IMR-90 (cell line): ENCODE measurements at regions not wholly inside any gene's neighbourhood (a gene's known extent, or its start where the extent isn't known, plus 50 kb on each side); places are given as distances from the start of the nearest gene placed in this dataset.

Experiments used
- ATAC-seq: fragments of 200-7000 bp; cut with Tn5 transposase; 2 replicates; pipeline ENCODE4 v1.9.1; 2020; ENCODE audit warnings: low read depth, mild to moderate bottlenecking, moderate library complexity
- BruUV-seq: library from RNA; stranded (reverse); fragments of 400-500 nt; replicated peaks from 2 replicates; lab custom pipeline; 2021; lab: Mats Ljungman, UMichigan
- CTCF ChIA-PET: fragments of 300-600 bp; formaldehyde crosslinking; extraction: SDS; loops from one replicate; lab custom pipeline; 2021; ENCODE audit warnings: antibody characterized with exemption; lab: Yijun Ruan, JAX
- POLR2A ChIA-PET: fragments of 300-600 bp; sonication (Branson Sonifier 250); formaldehyde crosslinking; loops from one replicate; lab custom pipeline; 2022; ENCODE audit warnings: antibody characterized with exemption; ENCODE audit not compliant: unreplicated experiment; lab: Charles Lee
- DNase-seq: peaks from one replicate; pipeline ENCODE4 v3.0.0; 2013
- H2AFZ ChIP-seq: replicated peaks from 2 replicates; pipeline ENCODE3; 2013; ENCODE audit warnings: low read length, mild to moderate bottlenecking; ENCODE audit not compliant: poor library complexity
- H2AK5ac ChIP-seq: 2 replicates; pipeline ENCODE4 v1.6.1; 2013; ENCODE audit warnings: low read depth, low read length, inconsistent platforms
- H2AK9ac ChIP-seq: replicated peaks from 2 replicates; pipeline ENCODE3; 2013; ENCODE audit warnings: mild to moderate bottlenecking, low read depth, low read length, moderate library complexity; ENCODE audit not compliant: poor library complexity
- H2BK120ac ChIP-seq: 2 replicates; pipeline ENCODE4 v1.6.1; 2013; ENCODE audit warnings: low read depth, low read length, inconsistent platforms
- H2BK15ac ChIP-seq: 3 replicates; pipeline ENCODE4 v1.6.1; 2013; ENCODE audit warnings: low read depth, low read length, inconsistent platforms
- H2BK20ac ChIP-seq: 2 replicates; pipeline ENCODE4 v1.6.1; 2013; ENCODE audit warnings: low read depth, mild to moderate bottlenecking, inconsistent platforms, low read length, moderate library complexity
- H2BK5ac ChIP-seq: 2 replicates; pipeline ENCODE4 v1.6.1; 2013; ENCODE audit warnings: mild to moderate bottlenecking, low read depth, low read length, inconsistent platforms; ENCODE audit not compliant: poor library complexity, severe bottlenecking
- H3K14ac ChIP-seq: replicated peaks from 2 replicates; pipeline ENCODE4 v1.6.1; 2013; ENCODE audit warnings: low read depth, low read length, inconsistent platforms
- H3K18ac ChIP-seq: 2 replicates; pipeline ENCODE4 v1.6.1; 2013; ENCODE audit warnings: low read depth, low read length, control low read depth
- H3K23ac ChIP-seq: 2 replicates; pipeline ENCODE4 v1.6.1; 2013; ENCODE audit warnings: low read depth, low read length, inconsistent platforms
- H3K27ac ChIP-seq: 2 replicates; pipeline ENCODE4 v1.5.1; 2013; ENCODE audit warnings: mild to moderate bottlenecking, control low read depth, low read length; ENCODE audit not compliant: insufficient read depth
- H3K27me3 ChIP-seq: 2 replicates; pipeline ENCODE4 v1.6.1; 2013; ENCODE audit warnings: low read length; ENCODE audit not compliant: control insufficient read depth, insufficient read depth
- H3K36me3 ChIP-seq: 2 replicates; pipeline ENCODE4 v1.6.1; 2013; ENCODE audit warnings: low read length, mixed read lengths; ENCODE audit not compliant: control insufficient read depth, insufficient read depth
- H3K4ac ChIP-seq: 2 replicates; pipeline ENCODE4 v1.6.1; 2013; ENCODE audit warnings: low read depth, low read length, inconsistent platforms
- H3K4me1 ChIP-seq: 2 replicates; pipeline ENCODE4 v1.6.1; 2013; ENCODE audit warnings: low read length, mixed read lengths; ENCODE audit not compliant: control insufficient read depth, insufficient read depth
- H3K4me2 ChIP-seq: 2 replicates; pipeline ENCODE4 v1.6.1; 2013; ENCODE audit warnings: low read depth, mild to moderate bottlenecking, control low read depth, low read length, moderate library complexity
- H3K4me3 ChIP-seq: 2 replicates; pipeline ENCODE4 v1.5.1; 2013; ENCODE audit warnings: low read depth, mild to moderate bottlenecking, control low read depth, low read length, moderate library complexity; ENCODE audit not compliant: insufficient read depth
- H3K56ac ChIP-seq: 2 replicates; pipeline ENCODE4 v1.6.1; 2013; ENCODE audit warnings: low read length, inconsistent platforms; ENCODE audit not compliant: insufficient read depth; ENCODE audit errors: extremely low read depth
- H3K79me1 ChIP-seq, 2 experiments: 2 replicates each; pipeline ENCODE4 v1.6.1; 2013; ENCODE audit warnings: low read length in 2 of 2, inconsistent platforms in 1 of 2, low read depth in 1 of 2
- H3K9ac ChIP-seq: 2 replicates; pipeline ENCODE4 v1.6.1; 2013; ENCODE audit warnings: low read depth, low read length, control low read depth
- H3K9me1 ChIP-seq: 2 replicates; pipeline ENCODE4 v1.6.1; 2013; ENCODE audit warnings: low read length, inconsistent platforms; ENCODE audit not compliant: insufficient read depth
- H3K9me3 ChIP-seq: 2 replicates; pipeline ENCODE4 v1.6.1; 2013; ENCODE audit warnings: low read length; ENCODE audit not compliant: control insufficient read depth, insufficient read depth
- H4K20me1 ChIP-seq: 2 replicates; pipeline ENCODE4 v1.6.1; 2013; ENCODE audit warnings: low read length, inconsistent platforms; ENCODE audit not compliant: insufficient read depth
- H4K5ac ChIP-seq: 2 replicates; pipeline ENCODE4 v1.6.1; 2013; ENCODE audit warnings: mild to moderate bottlenecking, low read depth, low read length, control low read depth
- H4K8ac ChIP-seq, 2 experiments: 2 replicates each; pipeline ENCODE4 v1.6.1; 2013; ENCODE audit warnings: low read depth in 2 of 2, low read length in 2 of 2, control low read depth in 1 of 2, inconsistent platforms in 1 of 2
- H4K91ac ChIP-seq: 2 replicates; pipeline ENCODE4 v1.6.1; 2013; ENCODE audit warnings: low read depth, low read length, inconsistent platforms; ENCODE audit not compliant: insufficient read depth
- MAFK ChIP-seq: IDR thresholded peaks from 2 replicates; pipeline ENCODE4 v1.6.1; 2012; ENCODE audit warnings: low read depth, low read length, improper control_type of control experiment
- RFX5 ChIP-seq: IDR thresholded peaks from 2 replicates; pipeline ENCODE4 v1.8.0; 2012; ENCODE audit warnings: low read depth, mild to moderate bottlenecking, low read length, moderate library complexity
- USF2 ChIP-seq: fragments of 150-350 bp; IDR thresholded peaks from 2 replicates; pipeline ENCODE4 v1.6.1; 2017; ENCODE audit warnings: mild to moderate bottlenecking, antibody characterized with exemption, low read length, low read depth
- whole genome bisulfite sequencing, 2 experiments: methylation state at CpG; one replicate each; pipeline versions ENCODE4 v1.1.5 to v1.1.7; 2013; ENCODE audit warnings: missing lambda C conversion rate in 2 of 2; ENCODE audit not compliant: insufficient read length in 1 of 2; ENCODE audit errors: extremely low coverage in 2 of 2; 5-methylcytosine and 5-hydroxymethylcytosine counted together
- dilution Hi-C: fragments of 300-500 bp; cut with HindIII; formaldehyde crosslinking; loops from one replicate; pipeline ENCODE4 v1.14.3; 2018; ENCODE audit warnings: low sequenced_read_pairs; ENCODE audit not compliant: unreplicated experiment
- in situ Hi-C: fragments of 300-500 bp; cut with MboI; formaldehyde crosslinking; loops from 3 replicates; pipeline ENCODE4 v1.14.3; 2019; ENCODE audit warnings: low sequenced_read_pairs, inconsistent platforms, mixed read lengths
- intact Hi-C: fragments of 100-400 bp; cut with micrococcal nuclease; formaldehyde crosslinking; loops from 2 replicates; pipeline ENCODE4 v1.10.0; 2022

GRCh38 chr18:60174832-60175231 is 197.7 kb downstream of the MC4R start:
- dilution Hi-C loops, result no loop called here
- POLR2A ChIA-PET, result no interaction called here

More at GRCh38 chr18:60174832-60175231, 197.7 kb downstream of the MC4R start:
- WGBS, 2 experiments, result no CpG with 5 or more reads among the region's 2 CpGs
- Histone ChIP-seq H3K79me1 (no peaks in the 10 kb centered on the region), H3K4me1 (no peaks in the 10 kb centered on the region), H4K5ac (no peak overlapping the region), H3K14ac (no peak overlapping the region), H3K9me1 (no peaks in the 10 kb centered on the region), H2AK5ac (no peak overlapping the region), H3K36me3 (no peaks in the 10 kb centered on the region), H2BK15ac (no peak overlapping the region), H3K23ac (no peak overlapping the region), H4K91ac (no peak overlapping the region), H3K56ac (no peak overlapping the region), H2BK5ac (no peak overlapping the region), H3K4me2 (no peak overlapping the region), H3K27me3 (no peaks in the 10 kb centered on the region), H2BK20ac (no peak overlapping the region), H4K20me1 (no peaks in the 10 kb centered on the region), H3K4me3 (no peak overlapping the region), H2AK9ac (no peak overlapping the region), H3K27ac (no peak overlapping the region), H3K9me3 (no peaks in the 10 kb centered on the region), H3K18ac (no peak overlapping the region), H3K4ac (no peak overlapping the region), H2AFZ (no peak overlapping the region), H2BK120ac (no peak overlapping the region), H3K9ac (no peak overlapping the region), H4K8ac (no peak overlapping the region)
- DNase-seq (no peak), ATAC-seq (no peak)
- intact Hi-C loops, result loop anchor here (10.0 kb wide), 1 partner anchor 180 kb away; no protein-coding TSS in a partner anchor
- BruUV-seq, result no TSS peak
- CTCF ChIA-PET, result no interaction called here
- in situ Hi-C loops, result no loop called here
- TF ChIP-seq RFX5 (no peak), MAFK (peak; percentile 55), USF2 (no peak)
